ENCODE measurements at regions not wholly inside any gene's neighbourhood (a gene's known extent, or its start where the extent isn't known, plus 50 kb on each side); places are given as distances from the start of the nearest gene placed in this dataset.
A peak's percentile ranks its signal among the peaks of the same experiment; 100 is the strongest.

DNA sequence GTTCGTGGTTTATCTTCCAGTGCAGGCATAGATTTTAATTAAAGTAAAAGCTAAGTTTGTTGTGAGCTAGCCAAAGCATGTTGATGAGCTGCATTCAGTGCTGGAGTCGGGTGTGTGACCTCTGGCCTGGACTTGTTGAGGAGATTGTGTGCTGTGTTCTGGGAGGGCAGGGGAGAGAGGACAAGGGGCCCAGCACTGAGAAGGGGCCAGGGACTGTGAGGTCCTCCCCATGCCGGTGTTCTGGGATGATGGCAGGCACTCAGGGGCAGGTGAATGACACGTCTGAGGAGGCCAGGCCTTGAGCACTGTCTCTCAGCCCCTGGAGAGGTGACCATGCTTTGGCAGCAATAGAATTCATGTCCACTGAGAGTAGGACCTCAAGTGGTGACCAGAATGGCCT is 97.9 kb downstream of the FOXF2 start:
- Mint-ChIP-seq H3K27me3 (ENCODE audit: insufficient read depth, unreplicated experiment) (no peaks in the 10 kb centered on the region), H3K9me3 (ENCODE audit: unreplicated experiment) (no peaks in the 10 kb centered on the region), H3K4me3 (ENCODE audit: unreplicated experiment) (no peak overlapping the region), H3K27ac (ENCODE audit: low read depth, unreplicated experiment) (peak overlapping the region; percentile 88), H3K4me1 (ENCODE audit: insufficient read depth, unreplicated experiment) (peaks cover 13% of the 10 kb centered on the region), H3K36me3 (ENCODE audit: insufficient read depth, unreplicated experiment) (no peaks in the 10 kb centered on the region)
- no peak for DNase-seq (ENCODE audit: unreplicated experiment)
- POLR2A ChIA-PET: no interaction called here
- CTCF ChIA-PET: interaction anchor here (0.6 kb wide), 1 partner anchor 90 kb away, joined by 3 read pairs; no protein-coding TSS in a partner anchor
- intact Hi-C loops (cut with micrococcal nuclease): no loop called here
- TF ChIP-seq, protein P1, sequence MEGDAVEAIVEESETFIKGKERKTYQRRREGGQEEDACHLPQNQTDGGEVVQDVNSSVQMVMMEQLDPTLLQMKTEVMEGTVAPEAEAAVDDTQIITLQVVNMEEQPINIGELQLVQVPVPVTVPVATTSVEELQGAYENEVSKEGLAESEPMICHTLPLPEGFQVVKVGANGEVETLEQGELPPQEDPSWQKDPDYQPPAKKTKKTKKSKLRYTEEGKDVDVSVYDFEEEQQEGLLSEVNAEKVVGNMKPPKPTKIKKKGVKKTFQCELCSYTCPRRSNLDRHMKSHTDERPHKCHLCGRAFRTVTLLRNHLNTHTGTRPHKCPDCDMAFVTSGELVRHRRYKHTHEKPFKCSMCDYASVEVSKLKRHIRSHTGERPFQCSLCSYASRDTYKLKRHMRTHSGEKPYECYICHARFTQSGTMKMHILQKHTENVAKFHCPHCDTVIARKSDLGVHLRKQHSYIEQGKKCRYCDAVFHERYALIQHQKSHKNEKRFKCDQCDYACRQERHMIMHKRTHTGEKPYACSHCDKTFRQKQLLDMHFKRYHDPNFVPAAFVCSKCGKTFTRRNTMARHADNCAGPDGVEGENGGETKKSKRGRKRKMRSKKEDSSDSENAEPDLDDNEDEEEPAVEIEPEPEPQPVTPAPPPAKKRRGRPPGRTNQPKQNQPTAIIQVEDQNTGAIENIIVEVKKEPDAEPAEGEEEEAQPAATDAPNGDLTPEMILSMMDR (IDR thresholded peaks at IDR 0.05; ENCODE audit: unreplicated experiment): no peak
- no TSS peak for BruUV-seq (replicated peaks)

DNA sequence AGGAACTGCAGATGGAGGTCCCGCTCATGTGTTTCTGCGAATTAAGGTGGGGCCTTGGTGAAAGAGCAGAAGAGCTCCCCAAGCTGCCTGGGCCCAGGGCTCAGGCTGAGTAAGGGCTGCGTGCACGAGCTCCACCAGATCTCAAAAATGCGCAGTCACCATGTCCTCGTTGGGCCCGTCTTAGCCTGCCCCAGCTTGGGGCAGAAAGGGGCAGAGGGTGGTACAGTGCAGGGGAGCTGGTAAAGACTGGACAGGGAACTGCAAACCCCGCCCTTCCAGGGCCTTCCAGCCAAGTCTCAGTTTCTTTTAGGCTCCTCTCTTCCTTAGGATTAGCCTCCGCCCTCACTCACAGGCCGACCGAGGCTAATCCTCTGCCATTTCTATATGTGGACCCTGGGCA is 101.6 kb downstream of the FOXF2 start:
- intact Hi-C loops (cut with micrococcal nuclease): no loop called here
- no peaks in the 10 kb centered on the region for H3K27me3 Mint-ChIP-seq (ENCODE audit: insufficient read depth, unreplicated experiment)
- no peak overlapping the region for H3K27ac Mint-ChIP-seq (ENCODE audit: low read depth, unreplicated experiment)
- BruUV-seq (replicated peaks): no TSS peak
- POLR2A ChIA-PET: no interaction called here
- no peaks in the 10 kb centered on the region for H3K9me3 Mint-ChIP-seq (ENCODE audit: unreplicated experiment)
- TF ChIP-seq, protein P1 (IDR thresholded peaks at IDR 0.05; ENCODE audit: unreplicated experiment): no peak
- no peak overlapping the region for H3K4me3 Mint-ChIP-seq (ENCODE audit: unreplicated experiment)
- no peak for DNase-seq (ENCODE audit: unreplicated experiment)
- CTCF ChIA-PET: interaction anchor here (0.5 kb wide), 1 partner anchor 278 kb away, joined by 4 read pairs; no protein-coding TSS in a partner anchor
- peaks cover 2% of the 10 kb centered on the region for H3K4me1 Mint-ChIP-seq (ENCODE audit: insufficient read depth, unreplicated experiment)
- no peaks in the 10 kb centered on the region for H3K36me3 Mint-ChIP-seq (ENCODE audit: insufficient read depth, unreplicated experiment)

DNA sequence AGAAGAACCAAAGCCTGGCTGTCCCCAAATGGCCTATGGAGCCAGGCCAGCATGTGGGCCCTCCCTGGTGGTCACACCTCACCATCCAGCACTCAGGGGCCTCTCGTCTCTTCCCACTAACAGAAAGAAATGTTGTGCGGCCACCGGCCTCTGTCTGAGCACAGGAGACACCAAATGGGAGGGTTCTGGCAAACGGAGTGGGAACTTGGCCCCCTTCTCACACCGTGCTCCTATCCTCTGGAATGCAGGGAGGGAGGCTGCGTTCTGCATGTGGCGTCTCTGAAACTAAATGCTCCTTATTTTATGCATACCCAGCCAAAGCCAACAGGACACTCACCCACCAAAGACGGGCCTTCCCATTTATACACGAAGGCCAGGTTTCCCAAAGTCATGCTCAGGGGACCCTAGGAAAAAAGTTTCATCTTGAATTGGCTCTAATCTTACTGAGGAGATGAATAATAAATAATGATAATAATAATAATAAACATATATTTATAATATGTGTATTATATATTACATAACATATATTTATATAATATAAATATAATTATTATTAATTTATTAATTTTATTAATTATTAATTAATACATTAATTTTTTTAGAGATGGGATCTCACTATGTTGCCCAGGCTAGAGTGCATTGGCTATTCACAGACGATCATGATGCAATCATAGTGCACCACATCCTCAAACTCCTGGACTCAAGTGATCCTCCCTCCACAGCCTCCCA is 102.4 kb downstream of the FOXF2 start:
- Mint-ChIP-seq H3K4me1 (ENCODE audit: insufficient read depth, unreplicated experiment) (no peaks in the 10 kb centered on the region), H3K27me3 (ENCODE audit: insufficient read depth, unreplicated experiment) (no peaks in the 10 kb centered on the region), H3K27ac (ENCODE audit: low read depth, unreplicated experiment) (no peak overlapping the region), H3K36me3 (ENCODE audit: insufficient read depth, unreplicated experiment) (no peaks in the 10 kb centered on the region), H3K4me3 (ENCODE audit: unreplicated experiment) (no peak overlapping the region), H3K9me3 (ENCODE audit: unreplicated experiment) (peaks cover 7% of the 10 kb centered on the region)
- TF ChIP-seq, protein P1 (IDR thresholded peaks at IDR 0.05; ENCODE audit: unreplicated experiment): no peak
- CTCF ChIA-PET: no interaction called here
- no peak for DNase-seq (ENCODE audit: unreplicated experiment)
- intact Hi-C loops (cut with micrococcal nuclease): no loop called here
- no TSS peak for BruUV-seq (replicated peaks)
- POLR2A ChIA-PET: interaction anchor here (2.4 kb wide), 1 partner anchor 10 kb away, joined by 6 read pairs; no protein-coding TSS in a partner anchor

DNA sequence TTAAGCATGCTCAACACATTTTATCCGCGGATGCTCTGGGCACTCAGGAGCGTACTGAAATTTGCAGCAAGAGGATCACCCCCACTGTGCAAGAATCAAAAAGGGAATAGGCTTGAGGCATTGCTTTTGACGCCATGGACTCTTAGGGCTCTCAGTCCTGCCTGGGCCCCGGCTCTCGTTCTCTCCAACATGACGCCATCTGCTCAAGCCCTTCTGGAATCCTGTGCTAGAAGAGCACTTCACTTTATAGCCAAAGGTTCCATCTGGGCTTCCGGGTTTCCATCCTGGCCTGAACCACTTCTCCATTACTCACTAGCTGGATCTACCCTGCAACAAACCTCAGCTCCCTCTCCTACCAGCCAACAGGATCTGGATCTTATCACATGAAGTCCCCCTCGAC is 105.3 kb downstream of the FOXF2 start:
- BruUV-seq (replicated peaks): no TSS peak
- TF ChIP-seq, protein P1 (IDR thresholded peaks at IDR 0.05; ENCODE audit: unreplicated experiment): no peak
- Mint-ChIP-seq H3K9me3 (ENCODE audit: unreplicated experiment) (peaks cover 8% of the 10 kb centered on the region), H3K27ac (ENCODE audit: low read depth, unreplicated experiment) (no peak overlapping the region), H3K27me3 (ENCODE audit: insufficient read depth, unreplicated experiment) (no peaks in the 10 kb centered on the region), H3K36me3 (ENCODE audit: insufficient read depth, unreplicated experiment) (no peaks in the 10 kb centered on the region), H3K4me3 (ENCODE audit: unreplicated experiment) (no peak overlapping the region), H3K4me1 (ENCODE audit: insufficient read depth, unreplicated experiment) (no peaks in the 10 kb centered on the region)
- ChIA-PET CTCF (no interaction called here), POLR2A (interaction anchor here (1.1 kb wide), 1 partner anchor 18 kb away, joined by 3 read pairs; no protein-coding TSS in a partner anchor)
- no peak for DNase-seq (ENCODE audit: unreplicated experiment)
- intact Hi-C loops (cut with micrococcal nuclease): no loop called here
